ENCODE measurements at regions not wholly inside any gene's neighbourhood (a gene's known extent, or its start where the extent isn't known, plus 50 kb on each side); places are given as distances from the start of the nearest gene placed in this dataset.

DNA sequence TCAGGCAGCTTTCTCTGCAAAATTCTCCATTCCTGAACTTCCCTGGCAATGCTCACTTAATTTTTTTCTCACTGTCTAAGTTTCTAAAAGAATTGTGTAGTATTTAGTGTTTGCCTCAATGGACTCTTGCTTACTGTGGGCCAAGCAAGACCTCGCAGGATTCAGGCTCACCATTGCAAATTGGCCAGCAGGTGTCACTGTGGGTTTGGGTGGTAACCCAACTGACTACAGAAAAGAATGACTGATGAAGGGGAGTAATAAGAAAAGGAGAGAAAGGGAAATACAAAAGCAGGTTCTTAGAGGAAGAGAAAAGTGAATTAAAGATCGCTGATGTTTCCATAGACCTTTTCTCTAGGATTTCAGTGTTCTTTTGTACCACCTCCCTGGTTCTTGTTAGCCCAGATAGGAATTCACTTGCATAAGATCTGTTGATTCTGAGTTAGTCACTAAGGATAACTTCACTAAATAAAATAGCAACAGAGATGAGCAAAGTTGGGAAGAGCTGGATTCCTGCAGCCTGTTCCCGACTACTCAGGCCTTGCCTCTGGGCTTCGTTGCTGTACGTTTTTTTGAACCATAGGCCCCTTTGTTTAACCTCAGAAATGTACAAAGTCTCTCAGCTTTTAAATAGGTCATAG lies 386.5 kb upstream of the DDHD1 start:
- peak; percentile 86 for ATAC-seq

DNA sequence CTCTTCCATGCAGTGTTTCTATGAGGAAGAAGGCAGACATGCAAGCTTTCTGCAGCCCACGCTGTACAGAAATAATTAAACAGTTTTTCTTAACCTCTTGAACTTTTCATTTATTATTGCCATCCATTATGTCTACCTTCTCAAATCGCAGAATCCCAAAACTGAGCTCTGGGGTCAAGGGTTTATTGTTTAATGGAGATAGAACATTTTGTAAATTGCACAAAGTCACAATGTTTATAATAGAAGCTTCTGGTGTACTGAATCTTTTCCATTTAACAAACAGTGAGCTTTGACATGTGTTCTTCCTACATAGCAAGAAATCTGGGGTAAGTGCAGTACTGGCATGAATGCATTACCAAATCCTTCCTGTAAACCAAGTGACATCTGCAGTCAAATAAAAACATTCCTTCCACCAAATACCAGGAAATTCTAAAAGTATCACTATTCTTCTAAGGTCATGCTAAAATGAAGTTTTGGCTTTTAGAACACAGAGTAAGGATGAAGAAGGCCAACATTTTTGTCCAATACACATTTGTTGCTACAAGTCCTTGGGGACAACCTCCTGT lies 385.3 kb upstream of the DDHD1 start:
- ATAC-seq, result no peak

DNA sequence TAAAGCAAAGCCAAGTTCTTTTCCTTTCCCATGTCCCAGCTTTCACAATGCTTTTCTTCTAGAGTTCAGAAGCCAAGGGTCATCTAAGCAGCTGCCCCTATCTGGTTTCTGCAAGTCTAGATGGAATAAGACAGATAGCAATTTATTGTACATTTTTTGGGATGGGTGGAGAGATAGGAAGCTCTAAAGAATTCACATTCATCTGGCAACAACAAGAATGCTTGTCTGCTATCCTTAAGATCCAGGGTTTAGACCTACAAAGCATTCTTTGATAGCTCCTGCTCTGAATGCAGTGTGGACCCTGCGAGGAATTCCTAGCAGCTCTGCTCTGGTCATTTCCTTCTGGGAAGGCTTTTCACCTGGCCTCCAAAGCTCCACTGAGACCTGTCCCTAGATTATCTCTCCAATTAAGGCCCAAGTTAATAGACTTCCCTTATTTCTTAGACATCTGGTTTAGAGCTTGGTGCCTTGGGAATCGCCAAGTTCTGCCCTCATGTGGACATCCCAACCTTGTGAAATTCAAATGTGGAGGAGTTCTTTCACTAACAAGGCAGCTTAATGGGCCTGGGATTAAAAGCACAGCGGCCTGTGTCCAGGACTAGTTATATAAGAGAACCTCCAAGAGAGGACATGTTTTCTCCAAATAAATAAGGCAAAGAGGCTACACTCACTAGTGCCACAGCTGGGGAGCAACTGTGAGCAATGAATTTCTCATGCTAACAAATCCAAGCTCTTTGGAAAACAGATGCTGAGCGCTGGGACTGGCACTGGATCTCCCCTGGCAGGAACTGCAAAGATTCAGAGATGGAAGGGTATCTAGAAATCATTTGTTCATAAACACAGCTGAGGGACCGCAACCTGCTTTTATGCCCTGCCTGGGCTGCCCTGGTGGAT lies 384.5 kb upstream of the DDHD1 start:
- no peak for ATAC-seq

DNA sequence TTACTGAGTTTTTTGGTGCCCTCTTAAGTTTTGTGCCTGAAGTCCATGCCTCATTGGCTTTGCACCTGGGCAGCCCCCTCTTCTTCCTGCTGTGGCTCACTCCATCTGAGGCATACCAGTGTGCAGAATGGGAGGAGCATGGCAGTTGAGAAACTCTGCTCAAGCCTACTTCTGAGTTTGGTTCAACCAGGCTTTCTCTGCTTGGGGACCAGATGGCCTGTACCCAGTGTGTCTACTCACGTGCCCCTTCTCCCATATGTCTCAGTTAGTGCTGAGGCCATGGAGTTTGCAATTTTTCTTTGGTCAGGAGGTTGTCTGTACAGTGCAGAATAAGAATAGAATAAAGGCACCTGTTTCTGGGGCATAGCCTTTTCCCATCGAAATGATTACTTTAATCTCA lies 383.3 kb upstream of the DDHD1 start:
- no peak for ATAC-seq

DNA sequence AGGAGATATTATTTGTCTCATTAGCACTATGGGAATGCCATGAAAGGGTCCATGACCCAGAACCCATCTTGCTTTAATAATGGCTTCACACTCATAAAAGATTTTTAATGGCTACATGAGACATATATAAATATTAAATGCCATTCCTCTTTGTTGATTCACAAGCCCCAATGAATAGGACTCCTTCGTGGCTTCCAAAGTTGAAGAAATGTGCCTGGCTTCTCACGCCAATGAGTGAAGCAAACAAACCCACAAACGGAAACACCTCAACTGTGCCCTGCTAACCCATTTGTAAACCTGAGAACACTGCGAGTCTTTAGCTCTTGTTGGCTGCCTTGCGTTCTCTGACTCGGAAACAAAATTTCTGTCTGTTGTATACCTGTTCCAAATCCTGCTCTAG lies 381.7 kb upstream of the DDHD1 start:
- no peak for ATAC-seq

DNA sequence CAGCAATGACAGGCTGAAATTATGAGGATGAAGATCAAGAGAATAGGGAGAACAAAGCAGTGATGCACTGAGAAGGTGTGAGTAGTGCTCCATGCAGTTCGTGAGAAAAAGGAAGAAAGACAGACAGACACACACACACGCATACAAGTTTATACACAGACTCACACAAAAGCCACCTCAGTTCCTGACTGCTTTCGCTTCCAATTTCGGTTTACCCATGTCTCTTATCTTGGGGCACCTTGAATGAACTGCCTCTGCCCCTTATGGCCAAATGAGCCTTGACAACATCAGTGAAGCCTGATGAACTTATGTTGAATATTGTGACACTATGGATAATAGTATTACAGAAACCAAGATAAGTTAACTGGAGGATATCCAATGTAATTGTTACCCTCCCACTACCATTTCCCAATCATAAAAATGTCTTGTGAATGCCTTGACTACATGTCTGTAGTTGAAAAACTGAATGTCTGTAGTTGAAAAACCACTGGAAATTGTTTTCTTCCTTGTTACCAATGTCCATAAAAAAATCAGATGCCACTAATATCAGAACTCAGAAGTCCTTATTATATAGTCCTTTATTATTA lies 380.4 kb upstream of the DDHD1 start:
- ATAC-seq, result no peak

DNA sequence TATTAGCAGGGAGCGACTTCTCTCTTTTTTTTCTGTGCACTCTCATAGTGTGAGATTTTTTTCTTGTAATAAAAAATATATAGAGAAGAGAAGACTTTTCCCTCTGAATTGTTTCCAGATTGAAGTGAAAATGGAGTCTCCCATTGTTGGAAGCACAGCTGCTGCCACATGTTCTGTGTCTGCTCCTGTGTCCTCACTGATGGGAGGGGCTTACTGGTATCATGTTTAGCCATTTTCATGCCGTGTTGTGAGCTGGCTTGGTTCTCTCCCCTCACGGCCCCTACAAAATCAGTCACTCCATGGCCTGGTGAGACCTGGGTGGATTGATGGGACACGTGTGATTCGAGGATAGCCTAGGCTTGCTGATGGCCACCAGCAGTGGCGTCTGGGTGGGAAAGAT lies 379.7 kb upstream of the DDHD1 start:
- no peak for ATAC-seq

DNA sequence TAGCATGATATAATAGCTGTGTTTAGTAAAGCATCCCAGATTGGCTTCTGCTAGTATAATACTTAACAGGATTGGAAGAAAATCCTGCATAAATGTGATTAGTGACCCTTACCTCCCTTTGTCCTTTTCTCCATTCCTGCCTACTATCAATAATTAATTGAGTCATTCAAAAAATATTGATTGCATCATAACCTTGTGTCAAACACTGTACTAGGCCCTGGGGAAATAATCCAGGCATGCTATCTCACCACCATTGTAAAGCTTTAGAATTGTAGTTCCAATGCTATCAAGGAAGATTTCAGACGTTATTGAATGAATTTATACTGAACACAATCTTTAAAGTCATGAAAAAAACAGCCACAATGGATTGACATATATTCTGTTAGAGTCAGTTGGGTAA lies 378.6 kb upstream of the DDHD1 start:
- no peak for ATAC-seq

DNA sequence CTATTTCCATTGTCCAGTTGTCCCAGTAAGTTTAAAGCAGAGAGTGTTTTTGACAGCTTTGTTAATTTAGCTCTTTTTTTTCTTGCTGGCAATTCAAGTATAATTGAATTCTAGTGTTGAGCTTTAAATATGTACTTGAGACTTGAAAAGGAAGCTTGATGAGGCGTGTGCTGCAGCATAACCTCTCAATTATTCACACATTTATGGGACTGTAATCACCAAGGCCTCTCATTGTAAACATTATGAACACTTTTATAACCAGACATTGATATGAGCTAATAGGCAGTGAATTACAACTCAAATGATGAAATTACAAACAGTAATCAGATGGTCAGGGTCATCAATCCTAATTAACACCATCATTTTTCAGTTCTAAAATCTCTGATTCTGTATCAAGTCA lies 378.0 kb upstream of the DDHD1 start:
- no peak for ATAC-seq

DNA sequence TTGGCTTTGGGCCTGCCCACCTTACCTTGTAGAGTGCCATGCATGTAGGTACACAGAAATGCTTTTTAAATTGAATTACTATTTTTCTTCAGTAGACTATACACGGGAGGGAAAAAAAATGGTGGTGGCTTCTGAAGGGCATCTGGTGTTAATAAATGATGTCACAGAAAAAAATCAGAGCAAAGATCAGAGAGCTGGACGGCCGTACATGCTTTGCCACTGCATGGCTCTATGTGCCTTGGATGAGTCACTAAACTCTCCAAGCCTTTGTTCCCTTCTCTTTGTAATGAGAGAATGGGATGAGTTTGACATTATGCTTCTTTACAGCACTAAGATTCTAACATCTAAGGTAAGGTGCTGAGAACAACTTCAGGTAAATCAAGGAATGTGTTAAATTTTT lies 376.4 kb upstream of the DDHD1 start:
- peak; percentile 42 for ATAC-seq

DNA sequence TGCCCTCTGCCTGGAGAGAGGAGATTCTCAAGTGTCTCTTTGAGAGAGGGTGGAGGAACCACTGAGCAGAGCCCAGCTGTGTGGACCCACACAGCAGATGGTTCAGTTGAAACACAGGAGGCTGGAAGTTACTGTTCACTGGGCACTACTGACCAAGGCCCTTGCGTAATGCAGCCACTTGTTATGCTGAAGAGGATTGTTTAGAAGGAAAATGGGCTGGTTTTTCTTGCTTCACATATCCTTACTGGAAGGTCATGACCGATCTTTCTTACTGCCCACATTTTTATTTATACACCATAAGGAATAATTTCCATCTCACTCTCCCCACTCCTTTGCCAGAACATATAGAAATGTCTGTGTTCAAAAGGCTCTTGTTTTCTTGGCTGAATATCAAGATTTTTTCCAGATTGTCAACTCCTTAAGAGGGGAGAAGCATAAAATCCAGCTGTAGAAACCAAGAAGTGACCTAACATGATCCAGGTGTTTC lies 375.1 kb upstream of the DDHD1 start:
- ATAC-seq, result peak; percentile 36

DNA sequence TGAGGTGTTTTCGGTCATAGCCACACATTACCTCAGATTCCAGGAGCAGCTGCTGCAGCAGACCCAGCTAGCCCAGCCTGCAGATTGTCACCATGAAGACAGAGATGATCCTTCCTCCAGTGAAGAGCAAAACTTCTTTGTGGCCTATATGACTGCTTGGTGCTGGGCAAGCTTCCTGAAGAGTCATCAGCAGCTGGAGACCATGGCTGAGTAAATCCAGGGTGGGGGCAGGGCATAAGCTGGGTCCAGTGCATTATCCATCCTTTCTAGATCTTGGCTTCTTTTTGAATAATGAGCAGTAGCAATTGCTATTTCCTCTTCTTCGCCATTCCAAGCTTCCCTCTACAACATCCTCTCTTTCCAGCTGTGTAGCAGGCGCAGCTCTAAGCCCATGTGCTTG lies 373.1 kb upstream of the DDHD1 start:
- ATAC-seq, result no peak

DNA sequence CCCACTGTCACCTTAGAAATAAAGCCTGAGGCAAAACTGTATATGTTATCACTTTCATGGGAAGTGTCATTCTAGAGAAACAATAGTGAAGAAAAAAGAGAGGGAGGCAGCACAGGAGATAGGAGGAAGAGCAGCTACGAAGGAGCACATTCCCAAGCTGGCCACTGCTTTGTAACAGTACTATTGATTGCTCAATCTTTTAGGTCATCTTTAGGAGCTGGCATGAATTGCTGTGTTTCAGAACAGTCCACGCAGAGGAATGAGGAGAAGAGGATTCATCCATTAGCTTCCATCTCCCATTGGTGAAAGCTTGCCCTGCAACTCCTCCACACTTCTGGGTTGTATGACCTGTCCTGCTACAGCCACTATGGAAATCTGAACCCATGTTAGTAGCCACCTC lies 372.5 kb upstream of the DDHD1 start:
- ATAC-seq, result no peak

DNA sequence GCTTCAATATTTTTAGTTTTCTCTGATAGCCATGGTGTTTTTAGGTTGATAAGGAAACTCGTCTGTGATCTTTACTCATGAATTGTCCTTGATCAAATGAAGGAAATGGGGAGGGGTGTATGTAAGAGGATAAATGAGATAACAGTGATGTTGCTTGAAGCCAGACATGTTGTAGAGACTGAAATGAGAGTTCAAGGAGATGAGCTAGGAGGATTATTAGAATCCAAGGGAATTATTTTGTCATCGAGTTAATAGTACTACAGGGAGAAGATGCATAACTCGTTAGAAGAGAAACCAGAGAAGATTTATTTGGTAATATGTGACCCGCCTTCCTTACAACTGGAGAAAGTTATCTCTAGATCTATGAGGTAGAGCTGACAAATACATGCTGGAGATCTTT lies 371.3 kb upstream of the DDHD1 start:
- ATAC-seq, result no peak

DNA sequence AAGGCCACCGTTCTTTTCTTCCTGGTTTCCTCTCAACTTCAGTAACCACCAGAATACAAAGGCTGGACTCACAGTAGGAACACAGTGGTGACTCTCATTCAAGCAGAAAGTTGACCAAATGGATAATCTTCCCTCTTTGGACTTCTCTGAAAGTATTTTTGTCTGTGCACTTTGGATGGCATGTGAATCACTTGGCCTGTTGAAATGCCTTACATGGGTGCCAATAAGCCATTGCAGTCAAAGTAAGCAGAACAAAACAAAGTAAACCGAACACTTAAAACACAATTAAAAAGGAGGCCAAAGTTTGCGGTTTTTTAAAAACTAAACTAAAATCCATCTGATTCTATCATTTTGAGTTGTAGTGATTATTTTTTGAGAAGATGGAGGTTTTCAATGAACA lies 370.1 kb upstream of the DDHD1 start:
- ATAC-seq, result no peak

DNA sequence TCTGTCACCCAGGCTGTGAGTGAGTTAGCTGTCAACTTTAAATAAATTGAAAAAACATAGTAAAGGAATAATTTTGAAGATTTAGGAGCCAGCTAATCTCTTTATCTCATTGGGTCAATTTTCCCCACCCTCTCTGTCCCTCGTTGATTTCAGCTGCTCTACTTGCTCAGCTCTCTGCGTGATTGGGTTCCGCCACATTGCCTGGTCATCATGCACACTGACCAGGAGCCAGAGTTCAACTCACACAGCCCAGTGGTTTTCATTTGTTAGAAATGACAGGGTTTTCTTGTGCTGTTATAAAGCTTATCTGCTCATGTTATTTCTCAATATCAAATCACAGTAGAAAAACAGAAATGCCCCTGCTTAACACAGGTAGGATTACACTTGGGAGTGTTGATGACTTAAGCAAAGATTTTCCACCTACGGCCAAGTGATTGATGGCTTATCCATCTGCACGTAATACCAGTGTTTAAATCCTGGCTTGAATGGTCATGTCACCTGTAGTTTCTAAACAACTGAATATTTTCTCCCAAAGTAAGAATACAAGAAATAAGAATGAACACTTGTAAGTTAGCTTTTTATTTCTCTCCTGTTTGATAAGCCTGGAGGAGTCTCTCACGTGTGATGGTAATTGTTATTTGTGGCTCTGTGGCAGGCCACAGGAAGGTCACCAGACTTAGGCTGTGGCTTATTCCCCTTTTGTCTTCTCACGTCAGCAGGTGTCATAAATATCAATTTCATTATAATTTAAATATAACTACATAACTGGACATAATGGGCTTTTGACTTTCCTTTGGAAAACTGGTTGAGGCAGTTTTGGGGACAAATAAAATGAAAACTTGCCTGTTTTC lies 367.2 kb upstream of the DDHD1 start:
- ATAC-seq, result no peak

DNA sequence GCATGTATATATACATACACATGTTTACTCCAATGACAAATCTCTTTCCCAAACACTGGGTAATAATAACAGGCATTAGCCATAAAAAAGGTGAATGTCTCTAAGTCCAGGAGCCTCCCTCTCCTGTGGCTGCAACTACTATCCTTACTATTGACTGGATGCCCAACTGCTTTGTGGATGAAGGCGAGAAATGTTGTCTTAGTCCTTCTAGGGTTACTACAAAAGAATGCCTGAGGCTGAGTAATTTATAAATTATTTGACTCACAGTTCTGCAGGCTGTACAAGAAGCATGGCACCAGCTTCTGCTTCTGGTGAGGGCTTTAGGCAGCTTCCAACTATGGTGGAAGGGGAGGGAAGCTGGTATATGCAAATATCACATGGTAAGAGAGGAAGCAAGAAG lies 366.0 kb upstream of the DDHD1 start:
- ATAC-seq, result no peak

DNA sequence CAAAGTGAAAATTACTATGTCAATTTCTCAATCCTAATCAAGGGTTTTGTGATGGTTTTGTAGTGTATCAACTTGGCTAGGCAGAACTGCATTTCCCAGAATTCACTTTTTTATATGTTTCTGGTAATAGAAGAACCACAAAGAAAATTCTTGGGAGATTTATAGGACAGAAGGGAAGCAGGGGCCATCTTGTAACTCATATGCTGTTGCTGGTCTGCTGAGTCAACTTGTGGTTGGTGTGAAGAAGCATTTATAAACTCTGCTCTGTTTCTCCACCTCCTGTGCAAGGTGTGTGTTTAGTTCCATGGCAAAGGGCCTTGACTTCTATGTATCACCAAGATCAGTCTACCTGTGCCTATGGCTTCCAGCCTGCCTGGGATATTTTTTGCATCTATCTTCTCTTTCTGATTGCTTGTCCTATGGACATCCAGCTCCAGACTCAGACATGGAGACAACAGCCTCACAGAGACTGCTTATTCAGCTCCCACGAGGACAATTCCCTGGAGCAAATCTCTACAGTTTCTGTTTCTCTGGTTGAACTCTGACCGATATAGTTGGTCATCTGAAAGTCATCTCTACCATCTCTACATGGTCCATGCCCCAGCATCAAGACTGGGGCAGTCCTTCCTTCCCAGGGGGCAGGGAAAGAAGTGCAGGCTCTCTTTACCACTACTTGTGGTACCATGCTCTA lies 364.3 kb upstream of the DDHD1 start:
- ATAC-seq, result no peak

DNA sequence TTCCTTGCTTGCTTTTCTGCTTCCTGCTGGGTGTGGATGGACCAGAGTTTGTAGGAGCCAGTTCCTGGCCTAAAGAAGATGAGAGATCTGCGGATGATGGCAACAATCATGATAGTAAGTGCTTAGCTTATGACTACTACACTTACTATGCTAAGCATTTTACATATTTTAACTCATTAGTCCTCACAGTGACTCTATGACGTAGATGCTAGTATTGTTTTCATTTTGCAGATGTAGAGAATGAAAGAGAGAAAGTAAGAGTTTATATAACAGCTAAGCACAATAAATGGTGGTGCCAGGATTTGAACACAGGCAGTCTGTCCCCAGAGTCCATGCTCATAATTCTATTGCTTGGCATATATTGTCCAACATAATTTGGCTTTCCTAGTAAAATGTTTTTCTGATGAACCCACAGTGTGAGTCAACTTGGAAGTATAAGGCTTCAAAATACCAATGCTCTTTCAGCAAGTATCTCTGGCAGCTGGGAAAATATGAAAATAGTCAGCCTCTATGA lies 363.2 kb upstream of the DDHD1 start:
- ATAC-seq, result no peak

DNA sequence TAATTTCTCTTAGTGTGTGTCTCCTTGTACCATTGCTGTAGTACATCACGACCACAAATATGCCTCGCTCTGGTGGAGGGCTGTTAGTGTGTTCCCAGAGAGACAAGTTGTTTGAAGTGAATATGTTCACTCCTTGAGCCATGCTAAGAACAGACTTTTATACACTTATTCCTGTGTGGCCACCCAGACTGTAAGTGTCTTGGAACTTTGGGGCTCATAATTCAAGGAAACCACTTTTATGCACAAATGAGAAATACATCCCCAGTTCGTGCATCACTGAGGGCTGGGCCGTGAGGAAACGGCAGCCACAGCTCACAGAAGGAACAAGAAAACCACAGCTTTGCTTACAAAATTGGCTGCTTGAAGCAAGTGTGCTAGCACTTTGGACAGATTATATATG lies 362.2 kb upstream of the DDHD1 start:
- ATAC-seq, result no peak

DNA sequence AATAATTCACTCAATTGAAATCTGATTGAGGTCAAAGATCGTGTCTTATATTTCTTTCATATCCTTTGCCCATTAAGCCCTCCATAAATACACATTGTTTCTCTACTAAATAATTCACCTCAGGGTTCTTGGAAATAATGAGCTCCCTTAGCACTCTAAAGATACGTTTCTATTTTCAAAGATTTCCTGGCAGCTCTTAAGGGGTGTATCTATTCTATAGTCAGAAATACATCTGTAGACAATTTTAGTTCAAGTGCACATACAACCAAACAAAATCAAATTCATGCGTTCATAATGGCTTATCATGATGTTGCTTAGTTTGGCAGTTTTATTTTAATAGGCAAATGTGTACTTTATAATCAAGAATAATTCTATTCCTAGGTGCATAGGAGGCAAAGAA lies 361.1 kb upstream of the DDHD1 start:
- ATAC-seq, result no peak
